ENCODE measurements at regions not wholly inside any gene's neighbourhood (a gene's known extent, or its start where the extent isn't known, plus 50 kb on each side); places are given as distances from the start of the nearest gene placed in this dataset.
"Not testable (repeated sequence)": the region's sequence is repeated elsewhere in the genome, so short reads cannot be mapped to it uniquely, and the experiment has no call there.

DNA sequence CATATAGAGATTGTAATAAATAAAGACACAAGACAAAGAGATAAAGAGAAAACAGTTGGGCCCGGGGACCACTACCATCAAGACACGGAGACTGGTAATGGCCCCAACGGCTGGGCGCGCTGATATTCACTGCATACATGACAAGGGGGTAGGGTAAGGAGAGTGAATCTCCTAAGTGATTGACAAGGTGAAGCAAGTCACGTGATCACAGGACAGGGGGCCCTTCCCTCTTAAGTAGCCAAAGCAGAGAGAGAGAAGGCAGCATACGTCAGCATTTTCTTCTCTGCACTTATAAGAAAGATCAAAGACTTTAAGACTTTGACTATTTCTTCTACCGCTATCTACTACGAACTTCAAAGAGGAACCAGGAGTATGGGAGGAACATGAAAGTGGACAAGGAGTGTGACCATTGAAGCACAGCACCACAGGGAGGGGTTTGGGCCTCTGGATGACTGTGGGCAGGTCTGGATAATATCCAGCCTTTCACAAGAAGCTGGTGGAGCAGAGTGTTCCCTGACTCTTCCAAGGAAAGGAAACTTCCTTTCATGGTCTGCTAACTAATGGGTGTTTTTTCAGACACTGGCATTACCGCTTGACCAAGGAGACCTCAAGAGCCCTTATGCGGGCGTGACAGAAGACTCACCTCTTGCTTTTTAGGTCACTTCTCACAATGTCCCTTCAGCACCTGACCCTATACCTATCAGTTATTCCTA is 75.6 kb downstream of the MRPL39 start:
- not testable (repeated sequence) for DNase-seq

DNA sequence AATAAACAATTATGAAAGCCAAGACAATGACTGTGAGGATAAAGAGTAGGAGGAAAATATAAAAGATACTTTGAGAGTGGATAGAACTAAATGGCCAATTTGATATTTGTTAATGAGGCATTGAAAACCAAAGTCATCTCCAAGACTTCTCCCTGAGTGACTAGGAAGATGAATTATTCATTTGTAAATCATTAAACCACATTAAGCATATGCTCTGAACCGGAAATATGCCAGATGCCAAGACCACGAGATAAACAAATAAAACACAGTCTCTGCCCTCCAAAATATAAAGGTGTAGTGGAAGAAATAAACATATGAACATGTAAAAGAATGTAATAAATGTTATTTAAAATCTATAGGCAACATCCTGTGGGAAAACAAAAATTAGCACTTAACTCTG is 78.8 kb downstream of the MRPL39 start:
- no peak for DNase-seq

DNA sequence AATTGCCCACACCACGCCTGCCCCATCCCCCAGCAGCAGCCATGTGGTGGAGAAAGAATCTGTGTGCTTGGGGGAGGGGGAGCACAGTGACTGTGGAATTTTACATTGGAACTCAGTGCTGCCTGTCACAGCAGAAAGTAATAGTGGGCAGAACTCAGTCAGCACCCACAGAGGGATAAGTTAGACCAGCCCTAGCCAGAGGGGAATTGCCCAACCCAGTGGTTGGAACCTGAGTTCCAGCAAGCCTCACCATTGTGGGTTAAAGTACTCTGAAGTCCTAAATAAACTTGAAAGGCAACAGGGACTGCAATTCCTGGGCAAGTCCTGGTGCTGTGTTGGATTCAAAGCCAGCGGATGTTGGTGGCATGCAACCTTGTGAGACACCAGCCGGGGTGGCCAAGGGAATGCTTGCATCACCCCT is 88.8 kb downstream of the MRPL39 start:
- no peak for DNase-seq

DNA sequence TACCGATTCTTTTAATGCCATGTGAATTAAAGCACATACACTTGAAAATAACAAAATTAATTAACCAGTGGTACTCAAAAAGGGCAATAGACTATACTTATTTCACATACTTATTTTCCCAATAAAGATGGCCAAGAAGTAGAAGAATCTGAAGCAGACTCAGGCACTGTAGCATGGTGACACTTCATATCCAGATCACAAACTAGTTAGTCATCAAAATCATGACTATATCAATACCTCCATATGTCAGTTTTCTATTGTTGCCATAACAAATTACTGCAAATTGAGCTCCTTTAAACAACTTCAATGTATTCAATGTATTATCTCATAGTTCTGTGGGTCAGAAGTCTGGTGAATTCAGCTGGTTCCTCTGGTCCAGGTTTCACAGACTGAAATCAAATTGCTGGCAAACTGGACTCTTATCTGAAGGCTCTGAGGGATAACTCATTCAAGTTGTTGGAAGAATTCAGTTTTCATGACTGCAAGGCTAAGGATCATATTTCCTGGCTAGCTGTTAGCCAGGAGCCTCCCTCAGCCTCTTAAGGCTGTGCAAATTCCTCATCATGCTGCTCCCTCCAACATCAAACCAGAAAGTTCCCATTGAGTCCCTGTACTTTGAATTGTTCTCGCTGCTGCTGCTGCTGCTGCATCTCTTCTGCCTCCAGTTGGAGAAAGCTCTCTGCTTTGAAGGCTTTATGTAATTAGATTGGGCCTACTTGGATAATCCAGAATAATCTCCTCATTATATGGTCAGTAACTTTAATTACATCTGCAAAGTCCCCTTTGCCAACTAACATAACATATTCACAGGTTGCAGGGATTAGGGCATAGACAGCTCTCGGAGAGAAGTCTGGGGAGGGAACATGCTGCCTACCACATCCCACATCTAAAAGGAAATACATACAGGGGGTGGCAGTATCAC is 91.5 kb downstream of the MRPL39 start:
- no peak for DNase-seq

DNA sequence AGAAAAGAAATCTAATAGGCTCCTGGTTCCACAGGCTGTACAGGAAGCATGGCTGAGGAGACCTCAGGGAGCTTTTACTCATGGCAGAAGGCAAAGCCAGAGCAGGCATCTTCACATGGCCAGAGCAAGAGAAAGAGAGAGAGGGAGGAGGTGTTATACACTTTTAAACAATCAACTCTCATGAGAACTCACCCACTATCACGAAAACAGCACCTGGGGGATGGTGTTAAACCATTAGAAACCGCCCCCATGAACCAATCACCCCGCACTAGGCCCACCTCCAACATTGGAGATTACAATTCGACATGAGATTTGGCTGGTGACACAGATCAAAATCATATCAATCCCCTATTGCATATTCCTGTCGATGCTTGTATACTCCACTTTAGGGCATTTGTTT is 93.5 kb downstream of the MRPL39 start:
- no peak for DNase-seq

DNA sequence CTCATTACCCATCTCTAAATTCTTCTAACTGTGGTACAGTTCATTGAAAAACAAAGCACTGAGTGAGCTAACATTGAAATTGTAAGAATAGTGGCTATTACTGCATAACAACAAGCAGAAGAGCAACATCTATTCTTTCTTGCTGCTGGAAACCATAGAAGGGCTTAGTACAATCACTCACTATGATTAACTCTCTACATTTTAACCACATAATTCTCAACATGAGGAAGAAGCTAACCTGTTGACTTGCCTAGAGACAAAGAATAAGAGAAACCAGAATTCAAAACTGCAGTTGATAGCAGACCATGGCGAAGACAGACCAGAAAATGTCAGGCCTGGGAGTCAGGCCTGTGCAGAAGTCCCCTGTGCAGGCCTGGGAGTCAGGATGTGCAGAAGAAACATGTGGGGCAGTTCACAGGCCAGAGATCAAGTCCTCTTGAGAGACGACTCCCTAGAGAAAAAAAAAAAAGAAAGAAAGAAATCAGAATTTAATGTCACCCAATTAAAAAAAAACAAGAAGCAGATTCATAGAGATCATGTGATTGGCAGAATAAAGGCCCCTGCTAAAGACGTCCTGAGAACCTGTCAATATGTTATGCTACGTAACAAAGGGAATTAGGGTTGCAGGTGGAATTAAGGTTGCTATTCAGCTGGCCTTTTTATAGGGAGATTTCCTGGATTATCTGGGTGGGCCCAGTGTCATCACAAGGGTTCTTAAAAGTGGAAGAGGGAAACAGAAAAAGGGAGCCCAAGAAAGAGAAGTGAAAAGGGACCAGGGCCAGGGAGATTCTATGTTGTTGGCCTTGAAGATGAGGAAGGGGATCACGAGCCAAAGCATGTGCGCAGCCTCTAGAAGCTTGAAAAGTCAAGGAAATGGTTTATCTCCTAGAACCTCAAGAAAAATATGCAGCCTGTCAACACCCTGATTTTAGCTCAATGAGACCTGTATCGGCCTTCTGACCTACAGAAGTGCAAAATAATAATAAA is 94.9 kb downstream of the MRPL39 start:
- no peak for DNase-seq

DNA sequence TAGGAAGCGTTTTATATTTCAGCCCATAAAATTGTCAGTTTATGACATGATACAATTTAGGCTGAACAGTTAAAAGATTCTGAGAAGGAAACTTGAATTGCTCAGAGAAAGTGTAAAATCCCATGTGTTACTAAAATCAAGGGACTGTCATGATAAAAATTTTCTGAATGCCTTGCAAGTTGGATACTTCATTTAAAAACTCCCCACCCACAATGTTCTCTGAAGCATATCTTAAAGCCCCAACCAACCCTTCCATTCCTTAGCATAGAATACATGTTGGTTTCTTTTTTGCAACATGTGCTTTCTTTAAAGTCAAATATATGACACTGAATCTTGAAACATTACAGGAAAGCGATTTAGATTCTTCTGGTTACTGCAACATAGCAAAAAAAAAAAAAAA is 97.4 kb downstream of the MRPL39 start:
- DNase-seq: no peak

DNA sequence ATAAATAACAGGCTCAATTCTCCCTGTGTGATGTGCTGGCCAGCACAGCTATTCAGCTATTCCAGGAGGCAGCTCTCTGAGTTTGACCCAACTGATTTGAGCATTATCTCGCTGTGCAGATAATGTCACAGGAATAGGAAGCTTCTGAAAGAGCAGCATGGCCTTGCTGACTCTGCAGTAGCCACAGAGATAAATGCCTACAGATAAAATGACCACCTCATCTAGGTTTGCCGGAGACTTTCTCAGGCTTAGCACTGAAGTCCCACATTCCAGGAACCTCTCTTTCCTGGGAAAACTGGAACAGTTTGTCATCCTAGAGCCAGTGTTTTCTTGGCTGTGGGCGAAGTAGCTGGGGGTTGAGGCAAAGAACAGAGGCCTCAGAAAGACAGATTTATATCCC is 98.9 kb downstream of the MRPL39 start:
- DNase-seq: no peak

DNA sequence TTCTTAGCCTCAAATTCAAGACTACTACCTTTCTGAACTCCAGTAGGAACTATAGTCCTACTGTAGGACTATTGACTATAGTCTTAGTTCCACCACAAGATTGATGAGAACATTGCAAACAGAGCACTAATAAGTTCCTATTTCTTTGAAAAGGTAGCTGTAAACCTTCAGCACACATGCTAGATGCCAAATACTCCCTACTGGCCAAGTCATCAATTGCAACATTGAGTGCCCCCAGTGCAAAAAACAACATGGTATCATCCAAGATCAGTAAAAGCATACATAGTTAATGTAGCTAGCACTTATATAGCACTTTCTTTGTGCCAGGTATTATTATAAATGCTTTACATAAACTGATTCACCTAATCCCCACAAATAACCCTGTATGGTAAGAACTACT is 99.8 kb downstream of the MRPL39 start:
- DNase-seq: no peak

DNA sequence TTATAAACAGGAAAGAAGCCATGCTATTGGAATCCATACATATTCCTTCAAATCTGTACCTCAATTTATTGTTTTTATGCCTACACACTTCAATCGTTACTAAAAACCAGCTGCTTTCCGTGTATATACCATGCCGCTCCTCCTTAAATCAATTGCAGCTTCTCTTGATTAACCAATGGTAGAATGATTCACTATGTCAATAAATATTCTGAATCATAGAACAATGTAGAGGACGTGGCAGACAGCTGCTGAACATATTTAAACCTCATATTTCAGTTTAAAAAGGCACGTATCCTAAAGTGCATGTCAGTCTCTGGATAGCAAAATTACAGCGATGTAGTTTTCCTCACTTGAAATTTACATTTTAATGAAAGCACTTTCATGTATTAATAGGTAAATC is 100.4 kb downstream of the MRPL39 start:
- no peak for DNase-seq

DNA sequence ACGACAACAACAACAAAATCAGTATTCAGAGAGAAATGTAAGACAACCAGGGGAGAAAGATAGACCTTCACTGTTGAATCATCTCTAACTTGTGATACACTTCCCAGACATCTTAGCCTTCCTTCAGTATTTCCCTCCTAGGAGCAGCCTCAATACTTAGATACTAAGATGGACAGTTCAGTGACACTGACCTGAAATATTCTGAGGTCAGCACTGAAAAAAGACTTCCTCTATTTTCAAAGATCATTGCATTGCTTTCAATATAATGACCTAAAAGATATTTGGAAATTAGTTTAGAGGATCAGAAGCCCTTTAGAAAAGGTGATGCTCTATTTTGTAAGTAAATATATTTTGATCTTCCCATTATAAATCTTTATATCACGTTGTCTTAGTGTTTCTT is 101.0 kb downstream of the MRPL39 start:
- DNase-seq: no peak

DNA sequence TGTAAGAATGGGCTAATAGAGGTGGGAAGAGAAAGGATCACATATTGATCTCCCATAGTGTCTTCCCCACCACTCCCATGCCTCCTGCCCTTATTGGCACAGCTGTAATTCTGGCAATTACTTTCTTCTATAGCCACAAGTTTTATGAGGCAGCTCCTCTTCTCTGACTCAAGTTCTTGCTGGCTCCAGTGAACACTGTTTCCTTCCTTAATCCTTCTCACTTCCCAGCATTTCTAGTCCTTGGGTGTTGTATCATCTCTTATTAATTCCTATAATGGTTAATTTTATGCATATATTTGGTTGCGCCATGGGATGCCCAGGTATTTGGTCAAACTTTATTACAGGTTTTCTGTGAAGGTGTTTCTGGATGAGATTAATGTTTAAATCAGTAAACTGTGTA is 103.3 kb downstream of the MRPL39 start:
- no peak for DNase-seq

DNA sequence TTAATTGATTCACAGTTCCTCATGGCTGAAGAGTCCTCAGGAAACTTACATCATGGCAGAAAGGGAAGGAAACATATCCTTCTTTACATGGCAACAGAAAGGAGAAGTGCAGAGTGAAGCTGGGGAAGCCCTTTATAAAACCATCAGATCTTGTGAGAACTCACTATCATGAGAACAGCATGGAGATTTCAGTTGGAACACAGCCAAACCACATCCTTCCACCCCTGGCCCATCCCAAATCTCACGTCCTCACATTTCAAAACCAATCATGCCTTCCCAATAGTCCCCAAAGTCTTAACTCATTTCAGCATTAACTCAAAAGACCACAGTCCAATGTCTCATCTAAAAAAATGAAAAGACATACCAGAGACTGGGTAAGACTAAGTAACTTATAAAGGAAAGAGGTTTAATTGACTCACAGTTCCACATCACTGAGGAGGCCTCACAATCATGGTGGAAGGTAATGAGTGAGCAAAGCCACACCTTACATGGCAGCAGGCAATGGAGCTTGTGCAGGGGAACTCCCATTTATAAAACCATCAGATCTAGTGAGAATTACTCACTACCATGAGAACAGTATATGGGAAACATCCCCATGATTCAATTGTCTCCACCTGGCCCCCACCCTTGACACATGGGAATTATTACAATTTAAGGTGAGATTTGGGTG is 105.2 kb downstream of the MRPL39 start:
- DNase-seq: no peak

DNA sequence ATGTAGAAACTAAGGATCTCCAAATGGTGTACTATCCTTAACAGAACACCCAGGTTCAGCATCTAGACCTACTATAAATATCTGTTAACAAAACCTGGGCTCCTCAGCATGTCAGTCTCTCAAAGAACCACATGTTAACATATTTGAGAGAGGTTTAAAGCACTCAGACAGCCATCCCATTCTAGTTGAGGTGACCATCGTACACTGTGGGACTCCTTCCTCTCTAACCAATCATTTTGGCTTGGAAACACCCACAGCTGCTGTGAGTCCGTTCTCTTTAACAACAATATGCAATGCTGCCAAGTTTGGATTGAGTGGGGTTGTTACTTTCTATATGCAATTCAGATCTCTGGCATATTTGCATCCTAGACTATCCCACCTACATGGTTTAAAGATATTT is 105.8 kb downstream of the MRPL39 start:
- no peak for DNase-seq

DNA sequence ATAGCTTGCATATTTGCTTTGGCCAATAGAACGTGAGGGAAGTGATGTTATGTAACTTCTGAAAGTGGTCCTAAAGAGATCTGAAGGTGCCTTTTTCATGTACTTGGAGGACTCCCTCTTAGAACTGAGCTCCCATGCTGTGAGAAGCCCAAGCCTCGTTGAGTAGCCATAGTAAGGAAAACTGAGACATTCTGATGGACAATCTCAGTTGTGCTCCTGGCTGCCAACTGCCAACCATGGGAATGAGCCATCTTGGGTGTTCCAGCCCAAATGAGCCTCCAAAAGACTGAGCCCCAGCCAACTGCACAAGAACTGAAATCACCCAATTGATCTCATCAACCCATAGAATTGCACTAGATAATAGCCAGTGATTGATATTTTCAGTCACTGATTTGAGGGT is 106.7 kb downstream of the MRPL39 start:
- DNase-seq: no peak

DNA sequence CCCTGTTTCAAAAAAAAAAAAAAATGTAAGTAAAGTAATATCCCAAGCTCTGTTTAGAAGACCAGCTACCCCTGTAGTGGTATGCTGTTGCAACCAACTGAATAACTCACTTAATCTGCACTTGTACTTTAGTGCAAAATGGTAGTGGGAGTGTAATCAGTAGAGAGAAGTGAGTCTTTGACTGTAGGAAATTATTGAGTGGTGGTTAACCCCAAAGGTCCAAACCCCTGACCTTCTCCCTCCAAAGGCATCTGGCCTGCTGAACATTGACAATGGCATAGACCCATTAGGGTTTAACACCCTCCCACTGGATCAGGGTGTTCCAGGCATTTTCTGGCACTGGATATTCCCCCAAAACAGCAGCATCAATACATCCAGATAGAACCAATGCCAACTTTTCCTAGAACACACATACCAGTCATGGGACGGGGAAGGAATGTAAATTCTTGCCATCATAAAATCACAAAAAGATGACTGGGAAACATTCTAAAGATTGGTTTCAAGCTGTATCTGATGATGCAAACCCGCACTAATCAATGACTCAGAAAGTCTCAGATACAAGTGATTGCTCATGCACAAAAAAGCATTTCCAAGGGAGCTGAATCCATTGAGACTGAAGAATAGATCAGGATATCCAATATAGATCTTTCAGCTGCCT is 110.3 kb downstream of the MRPL39 start:
- DNase-seq: no peak

DNA sequence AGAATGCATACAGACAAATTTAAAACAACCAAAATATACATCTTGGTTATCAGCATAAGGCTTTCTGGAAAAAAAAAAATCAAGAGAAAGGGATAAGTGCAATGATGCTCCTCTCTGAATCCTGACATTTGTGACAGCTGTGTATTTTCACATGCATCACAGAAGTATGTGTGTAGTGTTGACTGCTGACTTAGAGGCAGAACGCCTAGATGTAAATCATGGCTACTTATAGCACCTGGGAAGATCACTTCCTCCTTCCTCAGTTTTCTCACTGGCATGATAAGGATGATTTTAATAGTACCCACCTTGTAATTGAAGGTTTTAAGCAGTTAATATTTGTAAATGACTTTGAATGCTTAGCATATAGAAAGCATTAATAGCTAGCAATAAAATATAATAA is 112.5 kb downstream of the MRPL39 start:
- DNase-seq: no peak

DNA sequence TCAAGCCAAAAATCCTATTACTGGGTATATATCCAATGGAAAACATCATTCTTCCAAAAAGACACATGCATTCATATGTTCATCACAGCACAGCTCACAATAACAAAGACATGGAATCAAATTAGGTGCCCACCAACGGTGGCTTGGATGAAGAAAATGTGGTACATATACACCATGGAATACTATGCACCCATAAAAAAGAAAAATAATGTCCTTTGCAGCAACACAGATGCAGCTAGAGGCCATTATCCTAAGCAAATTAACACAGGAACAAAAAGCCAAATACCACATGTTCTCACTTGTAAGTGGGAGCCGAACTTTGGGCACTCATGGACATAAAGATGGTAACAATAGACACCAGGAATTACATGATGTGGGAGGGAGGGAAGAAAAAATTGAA is 113.6 kb downstream of the MRPL39 start:
- DNase-seq: no peak

DNA sequence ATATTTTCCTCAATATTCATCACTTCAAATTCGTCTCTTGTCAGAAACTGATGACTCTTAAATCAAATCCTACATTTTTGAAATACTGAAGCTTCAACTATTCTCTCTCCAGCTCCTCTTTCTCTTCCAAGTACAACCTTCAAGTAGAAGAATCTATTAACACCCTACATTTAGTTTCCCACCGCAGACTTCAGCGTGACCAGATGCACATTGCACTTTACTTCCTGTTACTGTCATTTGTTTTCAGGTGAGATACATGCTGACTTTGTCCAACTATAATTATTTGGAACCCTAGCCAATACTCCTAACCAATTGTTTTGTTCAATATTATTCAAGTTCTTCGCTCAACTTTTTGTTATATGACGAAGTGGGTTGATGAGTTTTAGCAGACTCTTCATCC is 116.0 kb downstream of the MRPL39 start:
- no peak for DNase-seq

DNA sequence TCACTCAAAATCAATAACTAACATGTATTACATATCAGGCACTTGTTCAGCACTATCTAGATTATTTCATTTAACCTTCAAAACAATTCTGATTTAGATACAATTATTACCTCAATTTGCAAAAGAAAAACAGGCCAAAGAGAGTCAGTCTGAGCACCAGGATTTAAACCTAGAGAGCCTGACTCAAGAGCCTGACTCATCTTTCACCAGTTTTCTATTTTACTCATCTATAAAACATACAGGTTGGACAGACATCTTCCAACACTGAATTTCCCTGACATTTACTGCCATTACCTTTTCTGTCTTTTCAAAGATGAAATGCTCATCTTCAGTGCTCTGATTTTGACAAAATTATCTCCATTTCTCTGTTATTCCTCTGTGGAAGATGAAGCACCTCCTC is 116.5 kb downstream of the MRPL39 start:
- no peak for DNase-seq

DNA sequence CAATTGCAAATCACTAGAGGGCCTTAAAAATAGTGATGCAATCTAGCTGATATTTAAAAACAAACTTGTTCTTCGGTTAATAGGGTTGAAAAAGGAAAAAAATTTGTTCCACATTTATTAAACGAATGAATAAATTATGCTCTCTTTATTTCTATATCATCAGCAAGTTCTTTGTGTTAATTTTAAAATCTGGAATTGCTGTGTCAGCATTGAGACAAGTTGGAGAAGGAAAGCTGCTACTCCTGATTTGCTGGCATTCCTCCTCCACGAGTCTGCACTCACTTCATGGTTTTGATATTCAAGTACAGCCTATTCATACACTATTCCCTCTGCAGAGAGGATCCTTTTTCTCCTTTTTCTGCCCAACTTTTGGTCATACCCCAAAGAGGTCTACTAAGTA is 117.6 kb downstream of the MRPL39 start:
- DNase-seq: no peak

DNA sequence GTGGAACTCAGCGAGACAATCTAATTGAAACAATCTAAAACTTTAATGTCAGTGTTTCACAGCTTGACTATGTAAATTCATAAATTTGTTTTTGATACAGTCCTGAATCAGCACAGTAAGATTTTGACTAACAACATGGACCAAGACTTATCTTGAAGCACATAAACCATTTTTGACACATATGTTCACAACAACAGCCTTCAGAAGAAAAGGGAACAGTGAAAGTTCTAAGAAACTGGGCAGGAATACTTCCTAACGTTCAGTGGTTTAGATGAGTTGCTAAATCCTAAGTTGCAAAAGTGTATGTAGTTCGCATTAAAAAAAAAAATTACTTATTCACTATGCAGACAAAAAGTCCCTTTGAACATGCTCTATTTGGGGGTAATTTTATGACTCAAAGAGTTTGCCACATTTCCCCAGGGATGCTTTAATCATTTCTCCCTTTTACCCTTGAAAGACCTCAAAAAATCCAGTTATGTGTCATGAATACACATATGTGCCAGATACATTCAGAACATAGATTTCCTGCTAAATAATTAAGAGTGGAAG is 120.2 kb downstream of the MRPL39 start:
- no peak for DNase-seq

Data from CD4-positive, alpha-beta T cell treated with Interleukin-6 for 4 hours (primary cell).